ENCODE measurements at regions not wholly inside any gene's neighbourhood (a gene's known extent, or its start where the extent isn't known, plus 50 kb on each side); places are given as distances from the start of the nearest gene placed in this dataset.

- Histone ChIP-seq H3K27ac (ENCODE audit: low read depth in 2 of 2, low read length in 2 of 2) (no peak overlapping the region), H3K4me3 (ENCODE audit: low read length in 2 of 2) (no peak overlapping the region), H3K9me3 (ENCODE audit: control insufficient read depth in 2 of 2, low read length in 2 of 2) (no peaks in the 10 kb centered on the region), H3K27me3 (ENCODE audit: control insufficient read depth in 2 of 2, insufficient read depth in 2 of 2, low read length in 2 of 2) (peaks cover 0 to 8% of the 10 kb centered on the region in 2 donors), H3K4me1 (ENCODE audit: control insufficient read depth in 2 of 2, insufficient read depth in 2 of 2, low read length in 2 of 2) (no peaks in the 10 kb centered on the region), H3K36me3 (ENCODE audit: control insufficient read depth in 2 of 2, insufficient read depth in 2 of 2, low read length in 2 of 2) (no peaks in the 10 kb centered on the region), H3K9ac (ENCODE audit: low read depth in 1 of 2, low read length in 2 of 2) (no peak overlapping the region)
These were observed 120.3 kb downstream of the RBFOX3 start for GRCh38 chr17:79490530-79490929.

- Histone ChIP-seq H3K27ac (ENCODE audit: low read depth in 2 of 2, low read length in 2 of 2) (no peak overlapping the region), H3K9ac (ENCODE audit: low read depth in 1 of 2, low read length in 2 of 2) (no peak overlapping the region), H3K9me3 (ENCODE audit: control insufficient read depth in 2 of 2, low read length in 2 of 2) (no peaks in the 10 kb centered on the region), H3K4me3 (ENCODE audit: low read length in 2 of 2) (no peak overlapping the region), H3K27me3 (ENCODE audit: control insufficient read depth in 2 of 2, insufficient read depth in 2 of 2, low read length in 2 of 2) (peaks cover 3 to 12% of the 10 kb centered on the region in 2 donors), H3K36me3 (ENCODE audit: control insufficient read depth in 2 of 2, insufficient read depth in 2 of 2, low read length in 2 of 2) (no peaks in the 10 kb centered on the region), H3K4me1 (ENCODE audit: control insufficient read depth in 2 of 2, insufficient read depth in 2 of 2, low read length in 2 of 2) (no peaks in the 10 kb centered on the region)
These were observed 123.7 kb downstream of the RBFOX3 start for GRCh38 chr17:79487149-79487548.

GRCh38 chr17:79485991-79486390 lies 124.9 kb downstream of the RBFOX3 start:
- H3K4me1 ChIP-seq (ENCODE audit: control insufficient read depth in 2 of 2, insufficient read depth in 2 of 2, low read length in 2 of 2): no peaks in the 10 kb centered on the region
- H3K4me3 ChIP-seq (ENCODE audit: low read length in 2 of 2): no peak overlapping the region
- no peak overlapping the region for H3K27ac ChIP-seq (ENCODE audit: low read depth in 2 of 2, low read length in 2 of 2)
- H3K9ac ChIP-seq (ENCODE audit: low read depth in 1 of 2, low read length in 2 of 2): no peak overlapping the region
- peaks cover 8 to 12% of the 10 kb centered on the region in 2 donors for H3K27me3 ChIP-seq (ENCODE audit: control insufficient read depth in 2 of 2, insufficient read depth in 2 of 2, low read length in 2 of 2)
- H3K9me3 ChIP-seq (ENCODE audit: control insufficient read depth in 2 of 2, low read length in 2 of 2): no peaks in the 10 kb centered on the region
- H3K36me3 ChIP-seq (ENCODE audit: control insufficient read depth in 2 of 2, insufficient read depth in 2 of 2, low read length in 2 of 2): no peaks in the 10 kb centered on the region

- Histone ChIP-seq H3K9me3 (ENCODE audit: control insufficient read depth in 2 of 2, low read length in 2 of 2) (no peaks in the 10 kb centered on the region), H3K4me3 (ENCODE audit: low read length in 2 of 2) (no peak overlapping the region), H3K27me3 (ENCODE audit: control insufficient read depth in 2 of 2, insufficient read depth in 2 of 2, low read length in 2 of 2) (peaks cover 8 to 12% of the 10 kb centered on the region in 2 donors), H3K27ac (ENCODE audit: low read depth in 2 of 2, low read length in 2 of 2) (no peak overlapping the region), H3K4me1 (ENCODE audit: control insufficient read depth in 2 of 2, insufficient read depth in 2 of 2, low read length in 2 of 2) (no peaks in the 10 kb centered on the region), H3K36me3 (ENCODE audit: control insufficient read depth in 2 of 2, insufficient read depth in 2 of 2, low read length in 2 of 2) (no peaks in the 10 kb centered on the region), H3K9ac (ENCODE audit: low read depth in 1 of 2, low read length in 2 of 2) (no peak overlapping the region)
These were observed 125.3 kb downstream of the RBFOX3 start for GRCh38 chr17:79485419-79485985.

- no peak overlapping the region for H3K4me3 ChIP-seq (ENCODE audit: low read length in 2 of 2)
- H3K27ac ChIP-seq (ENCODE audit: low read depth in 2 of 2, low read length in 2 of 2): no peak overlapping the region
- H3K9ac ChIP-seq (ENCODE audit: low read depth in 1 of 2, low read length in 2 of 2): no peak overlapping the region
- no peaks in the 10 kb centered on the region for H3K36me3 ChIP-seq (ENCODE audit: control insufficient read depth in 2 of 2, insufficient read depth in 2 of 2, low read length in 2 of 2)
- H3K4me1 ChIP-seq (ENCODE audit: control insufficient read depth in 2 of 2, insufficient read depth in 2 of 2, low read length in 2 of 2): no peaks in the 10 kb centered on the region
- no peaks in the 10 kb centered on the region for H3K9me3 ChIP-seq (ENCODE audit: control insufficient read depth in 2 of 2, low read length in 2 of 2)
- peaks cover 8 to 12% of the 10 kb centered on the region in 2 donors for H3K27me3 ChIP-seq (ENCODE audit: control insufficient read depth in 2 of 2, insufficient read depth in 2 of 2, low read length in 2 of 2)
These were observed 126.0 kb downstream of the RBFOX3 start for GRCh38 chr17:79484600-79485418.

GRCh38 chr17:79483842-79484241 lies 127.0 kb downstream of the RBFOX3 start:
- H3K9me3 ChIP-seq (ENCODE audit: control insufficient read depth in 2 of 2, low read length in 2 of 2): no peaks in the 10 kb centered on the region
- no peak overlapping the region for H3K9ac ChIP-seq (ENCODE audit: low read depth in 1 of 2, low read length in 2 of 2)
- H3K4me1 ChIP-seq (ENCODE audit: control insufficient read depth in 2 of 2, insufficient read depth in 2 of 2, low read length in 2 of 2): no peaks in the 10 kb centered on the region
- no peak overlapping the region for H3K27ac ChIP-seq (ENCODE audit: low read depth in 2 of 2, low read length in 2 of 2)
- H3K27me3 ChIP-seq (ENCODE audit: control insufficient read depth in 2 of 2, insufficient read depth in 2 of 2, low read length in 2 of 2): peaks cover 8 to 9% of the 10 kb centered on the region in 2 donors
- H3K4me3 ChIP-seq (ENCODE audit: low read length in 2 of 2): no peak overlapping the region
- no peaks in the 10 kb centered on the region for H3K36me3 ChIP-seq (ENCODE audit: control insufficient read depth in 2 of 2, insufficient read depth in 2 of 2, low read length in 2 of 2)

- Histone ChIP-seq H3K27ac (ENCODE audit: low read depth in 2 of 2, low read length in 2 of 2) (no peak overlapping the region), H3K9ac (ENCODE audit: low read depth in 1 of 2, low read length in 2 of 2) (no peak overlapping the region), H3K9me3 (ENCODE audit: control insufficient read depth in 2 of 2, low read length in 2 of 2) (no peaks in the 10 kb centered on the region), H3K4me3 (ENCODE audit: low read length in 2 of 2) (no peak overlapping the region), H3K27me3 (ENCODE audit: control insufficient read depth in 2 of 2, insufficient read depth in 2 of 2, low read length in 2 of 2) (peaks cover 12% of the 10 kb centered on the region in 2 donors), H3K36me3 (ENCODE audit: control insufficient read depth in 2 of 2, insufficient read depth in 2 of 2, low read length in 2 of 2) (no peaks in the 10 kb centered on the region), H3K4me1 (ENCODE audit: control insufficient read depth in 2 of 2, insufficient read depth in 2 of 2, low read length in 2 of 2) (no peaks in the 10 kb centered on the region)
These were observed 127.9 kb downstream of the RBFOX3 start for GRCh38 chr17:79482727-79483521.

GRCh38 chr17:79479876-79480275 lies 131.0 kb downstream of the RBFOX3 start:
- H3K27me3 ChIP-seq (ENCODE audit: control insufficient read depth in 2 of 2, insufficient read depth in 2 of 2, low read length in 2 of 2): peaks cover 11 to 12% of the 10 kb centered on the region in 2 donors
- H3K36me3 ChIP-seq (ENCODE audit: control insufficient read depth in 2 of 2, insufficient read depth in 2 of 2, low read length in 2 of 2): no peaks in the 10 kb centered on the region
- H3K4me1 ChIP-seq (ENCODE audit: control insufficient read depth in 2 of 2, insufficient read depth in 2 of 2, low read length in 2 of 2): no peaks in the 10 kb centered on the region
- no peak overlapping the region for H3K4me3 ChIP-seq (ENCODE audit: low read length in 2 of 2)
- H3K27ac ChIP-seq (ENCODE audit: low read depth in 2 of 2, low read length in 2 of 2): no peak overlapping the region
- H3K9me3 ChIP-seq (ENCODE audit: control insufficient read depth in 2 of 2, low read length in 2 of 2): no peaks in the 10 kb centered on the region
- no peak overlapping the region for H3K9ac ChIP-seq (ENCODE audit: low read depth in 1 of 2, low read length in 2 of 2)

- Histone ChIP-seq H3K36me3 (ENCODE audit: control insufficient read depth in 2 of 2, insufficient read depth in 2 of 2, low read length in 2 of 2) (no peaks in the 10 kb centered on the region), H3K9ac (ENCODE audit: low read depth in 1 of 2, low read length in 2 of 2) (no peak overlapping the region), H3K9me3 (ENCODE audit: control insufficient read depth in 2 of 2, low read length in 2 of 2) (no peaks in the 10 kb centered on the region), H3K4me3 (ENCODE audit: low read length in 2 of 2) (no peak overlapping the region), H3K27me3 (ENCODE audit: control insufficient read depth in 2 of 2, insufficient read depth in 2 of 2, low read length in 2 of 2) (peaks cover 9 to 11% of the 10 kb centered on the region in 2 donors), H3K27ac (ENCODE audit: low read depth in 2 of 2, low read length in 2 of 2) (no peak overlapping the region), H3K4me1 (ENCODE audit: control insufficient read depth in 2 of 2, insufficient read depth in 2 of 2, low read length in 2 of 2) (no peaks in the 10 kb centered on the region)
These were observed 132.0 kb downstream of the RBFOX3 start for GRCh38 chr17:79478841-79479240.

GRCh38 chr17:79478051-79478461 lies 132.8 kb downstream of the RBFOX3 start:
- Histone ChIP-seq H3K27me3 (ENCODE audit: control insufficient read depth in 2 of 2, insufficient read depth in 2 of 2, low read length in 2 of 2) (peaks cover 9 to 11% of the 10 kb centered on the region in 2 donors), H3K4me3 (ENCODE audit: low read length in 2 of 2) (no peak overlapping the region), H3K36me3 (ENCODE audit: control insufficient read depth in 2 of 2, insufficient read depth in 2 of 2, low read length in 2 of 2) (no peaks in the 10 kb centered on the region)

More at GRCh38 chr17:79478051-79478461, 132.8 kb downstream of the RBFOX3 start:
- Histone ChIP-seq H3K4me1 (ENCODE audit: control insufficient read depth in 2 of 2, insufficient read depth in 2 of 2, low read length in 2 of 2) (no peaks in the 10 kb centered on the region), H3K9ac (ENCODE audit: low read depth in 1 of 2, low read length in 2 of 2) (no peak overlapping the region), H3K27ac (ENCODE audit: low read depth in 2 of 2, low read length in 2 of 2) (no peak overlapping the region), H3K9me3 (ENCODE audit: control insufficient read depth in 2 of 2, low read length in 2 of 2) (no peaks in the 10 kb centered on the region)
